ENCODE measurements at regions not wholly inside any gene's neighbourhood (a gene's known extent, or its start where the extent isn't known, plus 50 kb on each side); places are given as distances from the start of the nearest gene placed in this dataset.

DNA sequence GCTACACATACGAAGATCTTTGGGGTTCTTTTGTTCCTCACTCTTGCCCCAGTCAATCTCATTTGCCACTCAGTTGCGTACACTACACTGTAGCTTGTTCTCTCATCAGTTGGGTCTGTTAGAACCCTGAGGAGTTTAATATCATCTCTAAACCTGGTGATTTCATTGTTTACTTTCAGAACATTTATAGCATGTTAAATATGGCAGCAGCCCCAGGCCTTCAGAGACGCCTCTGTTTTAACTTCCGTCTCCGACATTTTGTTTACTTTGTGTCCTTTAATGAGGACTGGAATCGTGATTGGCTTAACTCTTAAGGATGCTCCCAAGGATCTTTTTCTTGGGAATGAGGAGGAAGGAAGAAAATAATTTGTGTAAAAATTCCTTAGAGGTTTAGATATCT lies 510.1 kb downstream of the NR2F1-AS1 start:
- H3K27ac ChIP-seq (ENCODE audit: low read length): peak overlapping the region; percentile 64
- H3K36me3 ChIP-seq (ENCODE audit: control insufficient read depth, insufficient read depth, low read length): no peaks in the 10 kb centered on the region; the same call in 1 of the 2 replicates
- POLR2A ChIA-PET: no interaction called here
- H3K27me3 ChIP-seq (ENCODE audit: control insufficient read depth, insufficient read depth, low read length): no peaks in the 10 kb centered on the region
- intact Hi-C loops (cut with micrococcal nuclease; ENCODE audit: unreplicated experiment): loop anchor here (10.0 kb wide), 2 partner anchors 136 to 516 kb away; no protein-coding TSS in a partner anchor
- H3K4me1 ChIP-seq (ENCODE audit: control insufficient read depth, insufficient read depth, low read length): no peaks in the 10 kb centered on the region
- BruUV-seq (replicated peaks): no TSS peak
- TF ChIP-seq, protein P1, sequence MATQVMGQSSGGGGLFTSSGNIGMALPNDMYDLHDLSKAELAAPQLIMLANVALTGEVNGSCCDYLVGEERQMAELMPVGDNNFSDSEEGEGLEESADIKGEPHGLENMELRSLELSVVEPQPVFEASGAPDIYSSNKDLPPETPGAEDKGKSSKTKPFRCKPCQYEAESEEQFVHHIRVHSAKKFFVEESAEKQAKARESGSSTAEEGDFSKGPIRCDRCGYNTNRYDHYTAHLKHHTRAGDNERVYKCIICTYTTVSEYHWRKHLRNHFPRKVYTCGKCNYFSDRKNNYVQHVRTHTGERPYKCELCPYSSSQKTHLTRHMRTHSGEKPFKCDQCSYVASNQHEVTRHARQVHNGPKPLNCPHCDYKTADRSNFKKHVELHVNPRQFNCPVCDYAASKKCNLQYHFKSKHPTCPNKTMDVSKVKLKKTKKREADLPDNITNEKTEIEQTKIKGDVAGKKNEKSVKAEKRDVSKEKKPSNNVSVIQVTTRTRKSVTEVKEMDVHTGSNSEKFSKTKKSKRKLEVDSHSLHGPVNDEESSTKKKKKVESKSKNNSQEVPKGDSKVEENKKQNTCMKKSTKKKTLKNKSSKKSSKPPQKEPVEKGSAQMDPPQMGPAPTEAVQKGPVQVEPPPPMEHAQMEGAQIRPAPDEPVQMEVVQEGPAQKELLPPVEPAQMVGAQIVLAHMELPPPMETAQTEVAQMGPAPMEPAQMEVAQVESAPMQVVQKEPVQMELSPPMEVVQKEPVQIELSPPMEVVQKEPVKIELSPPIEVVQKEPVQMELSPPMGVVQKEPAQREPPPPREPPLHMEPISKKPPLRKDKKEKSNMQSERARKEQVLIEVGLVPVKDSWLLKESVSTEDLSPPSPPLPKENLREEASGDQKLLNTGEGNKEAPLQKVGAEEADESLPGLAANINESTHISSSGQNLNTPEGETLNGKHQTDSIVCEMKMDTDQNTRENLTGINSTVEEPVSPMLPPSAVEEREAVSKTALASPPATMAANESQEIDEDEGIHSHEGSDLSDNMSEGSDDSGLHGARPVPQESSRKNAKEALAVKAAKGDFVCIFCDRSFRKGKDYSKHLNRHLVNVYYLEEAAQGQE (IDR thresholded peaks at IDR 0.05; ENCODE audit: insufficient read depth in 1 of 2, low read depth in 2 of 2, low read length in 1 of 2): no peak
- TF ChIP-seq, protein P2, sequence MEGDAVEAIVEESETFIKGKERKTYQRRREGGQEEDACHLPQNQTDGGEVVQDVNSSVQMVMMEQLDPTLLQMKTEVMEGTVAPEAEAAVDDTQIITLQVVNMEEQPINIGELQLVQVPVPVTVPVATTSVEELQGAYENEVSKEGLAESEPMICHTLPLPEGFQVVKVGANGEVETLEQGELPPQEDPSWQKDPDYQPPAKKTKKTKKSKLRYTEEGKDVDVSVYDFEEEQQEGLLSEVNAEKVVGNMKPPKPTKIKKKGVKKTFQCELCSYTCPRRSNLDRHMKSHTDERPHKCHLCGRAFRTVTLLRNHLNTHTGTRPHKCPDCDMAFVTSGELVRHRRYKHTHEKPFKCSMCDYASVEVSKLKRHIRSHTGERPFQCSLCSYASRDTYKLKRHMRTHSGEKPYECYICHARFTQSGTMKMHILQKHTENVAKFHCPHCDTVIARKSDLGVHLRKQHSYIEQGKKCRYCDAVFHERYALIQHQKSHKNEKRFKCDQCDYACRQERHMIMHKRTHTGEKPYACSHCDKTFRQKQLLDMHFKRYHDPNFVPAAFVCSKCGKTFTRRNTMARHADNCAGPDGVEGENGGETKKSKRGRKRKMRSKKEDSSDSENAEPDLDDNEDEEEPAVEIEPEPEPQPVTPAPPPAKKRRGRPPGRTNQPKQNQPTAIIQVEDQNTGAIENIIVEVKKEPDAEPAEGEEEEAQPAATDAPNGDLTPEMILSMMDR (IDR thresholded peaks at IDR 0.05): no peak
- TF ChIP-seq TCF7L2 (IDR thresholded peaks at IDR 0.05; ENCODE audit: low read depth, low read length) (0 out of 2 replicates have a peak, but pooled peaks have one; percentile 27), POLR2AphosphoS5 (IDR thresholded peaks at IDR 0.05; ENCODE audit: low read depth, low read length) (no peak), SIN3A (IDR thresholded peaks at IDR 0.05; ENCODE audit: borderline replicate concordance, insufficient read depth, low read depth, low read length) (no peak)
- H3K9me3 ChIP-seq (ENCODE audit: control insufficient read depth, insufficient read depth, low read depth, low read length): peaks cover 20% of the 10 kb centered on the region; the same call in 1 of the 2 replicates
- H3K4me3 ChIP-seq (ENCODE audit: low read depth in 2 of 2, low read length in 2 of 2): no peak overlapping the region
- in situ Hi-C loops (cut with HindIII; ENCODE audit: low pct_unique_long_range_greater_than_20kb, low sequenced_read_pairs): no loop called here
- no peak for ATAC-seq
- DNase-seq (ENCODE audit: low read depth, low spot score): no peak
- CTCF ChIA-PET: no interaction called here

DNA sequence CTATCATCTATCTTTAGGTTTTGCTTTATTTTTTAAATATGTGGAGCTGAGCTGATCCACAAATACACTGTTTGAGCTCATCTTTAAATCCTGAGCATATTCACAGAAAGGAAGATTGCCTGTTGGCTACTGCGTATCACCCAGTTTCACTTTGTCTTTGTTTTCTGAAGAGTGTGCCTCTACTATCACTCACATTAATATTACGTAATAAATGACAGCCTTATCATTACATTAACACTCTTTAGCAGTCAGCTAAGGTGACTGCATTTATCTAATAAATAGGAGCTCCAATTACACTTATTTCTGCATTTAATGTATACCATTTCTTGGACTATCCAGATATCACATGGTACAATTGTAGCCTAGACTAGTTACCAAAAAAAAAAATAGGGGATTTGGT lies 511.7 kb downstream of the NR2F1-AS1 start:
- Histone ChIP-seq H3K4me1 (ENCODE audit: control insufficient read depth, insufficient read depth, low read length) (no peaks in the 10 kb centered on the region), H3K36me3 (ENCODE audit: control insufficient read depth, insufficient read depth, low read length) (no peaks in the 10 kb centered on the region), H3K27ac (ENCODE audit: low read length) (peak overlapping the region; percentile 49; the same call in 1 of the 2 replicates), H3K4me3 (ENCODE audit: low read depth in 2 of 2, low read length in 2 of 2) (no peak overlapping the region), H3K27me3 (ENCODE audit: control insufficient read depth, insufficient read depth, low read length) (no peaks in the 10 kb centered on the region), H3K9me3 (ENCODE audit: control insufficient read depth, insufficient read depth, low read depth, low read length) (peaks cover 12% of the 10 kb centered on the region; the same call in 1 of the 2 replicates)
- no peak for ATAC-seq
- CTCF ChIA-PET: interaction anchor here (0.5 kb wide), 1 partner anchor 495 kb away, joined by 3 read pairs; no protein-coding TSS in a partner anchor
- no peak for DNase-seq (ENCODE audit: low read depth, low spot score)
- in situ Hi-C loops (cut with HindIII; ENCODE audit: low pct_unique_long_range_greater_than_20kb, low sequenced_read_pairs): no loop called here
- POLR2A ChIA-PET: no interaction called here
- TF ChIP-seq, protein P2 (IDR thresholded peaks at IDR 0.05): no peak
- TF ChIP-seq SIN3A (IDR thresholded peaks at IDR 0.05; ENCODE audit: borderline replicate concordance, insufficient read depth, low read depth, low read length): no peak
- no peak for TF ChIP-seq POLR2AphosphoS5 (IDR thresholded peaks at IDR 0.05; ENCODE audit: low read depth, low read length)
- no peak for TF ChIP-seq TCF7L2 (IDR thresholded peaks at IDR 0.05; ENCODE audit: low read depth, low read length)
- TF ChIP-seq, protein P1 (IDR thresholded peaks at IDR 0.05; ENCODE audit: insufficient read depth in 1 of 2, low read depth in 2 of 2, low read length in 1 of 2): no peak
- intact Hi-C loops (cut with micrococcal nuclease; ENCODE audit: unreplicated experiment): no loop called here
- BruUV-seq (replicated peaks): no TSS peak
